Activated T-helper 1 cell treated with anti-CD3 and anti-CD28 coated beads, Interleukin-12 subunit alpha, Interleukin-12 subunit beta, Interleukin-2, Interleukin-4 antibody, amounts not matched to agents 30 ng/mL and 10 ng/mL and 1 ng/mL, durations not matched to agents 14 hours and 24 hours and 36 hours (primary cell): ENCODE measurements at regions not wholly inside any gene's neighbourhood (a gene's known extent, or its start where the extent isn't known, plus 50 kb on each side); places are given as distances from the start of the nearest gene placed in this dataset.
"Not testable (repeated sequence)": the region's sequence is repeated elsewhere in the genome, so short reads cannot be mapped to it uniquely, and the experiment has no call there.

Experiments used
- DNase-seq: peaks from one replicate; pipeline ENCODE4 v3.0.0; 2021; ENCODE audit warnings: low spot score
- H3K27ac Mint-ChIP-seq: one replicate; pipeline ENCODE4 v1.8.0; 2021; ENCODE audit warnings: mild to moderate bottlenecking, mixed read lengths
- H3K27me3 Mint-ChIP-seq: one replicate; pipeline ENCODE4 v1.8.0; 2022; ENCODE audit warnings: mild to moderate bottlenecking, moderate library complexity, mixed read lengths; ENCODE audit not compliant: insufficient read depth
- H3K36me3 Mint-ChIP-seq: one replicate; pipeline ENCODE4 v1.8.0; 2021; ENCODE audit warnings: low read depth, mixed read lengths
- H3K4me1 Mint-ChIP-seq: one replicate; pipeline ENCODE4 v1.8.0; 2021; ENCODE audit warnings: low read depth, mixed read lengths
- H3K4me3 Mint-ChIP-seq: one replicate; pipeline ENCODE4 v1.8.0; 2021; ENCODE audit warnings: mild to moderate bottlenecking, moderate library complexity, mixed read lengths
- H3K9me3 Mint-ChIP-seq: one replicate; pipeline ENCODE4 v1.8.0; 2021; ENCODE audit warnings: mixed read lengths
- intact Hi-C: fragments of 100-400 bp; cut with micrococcal nuclease; formaldehyde crosslinking; loops from one replicate; pipeline ENCODE4 v1.15.1; 2024

DNA sequence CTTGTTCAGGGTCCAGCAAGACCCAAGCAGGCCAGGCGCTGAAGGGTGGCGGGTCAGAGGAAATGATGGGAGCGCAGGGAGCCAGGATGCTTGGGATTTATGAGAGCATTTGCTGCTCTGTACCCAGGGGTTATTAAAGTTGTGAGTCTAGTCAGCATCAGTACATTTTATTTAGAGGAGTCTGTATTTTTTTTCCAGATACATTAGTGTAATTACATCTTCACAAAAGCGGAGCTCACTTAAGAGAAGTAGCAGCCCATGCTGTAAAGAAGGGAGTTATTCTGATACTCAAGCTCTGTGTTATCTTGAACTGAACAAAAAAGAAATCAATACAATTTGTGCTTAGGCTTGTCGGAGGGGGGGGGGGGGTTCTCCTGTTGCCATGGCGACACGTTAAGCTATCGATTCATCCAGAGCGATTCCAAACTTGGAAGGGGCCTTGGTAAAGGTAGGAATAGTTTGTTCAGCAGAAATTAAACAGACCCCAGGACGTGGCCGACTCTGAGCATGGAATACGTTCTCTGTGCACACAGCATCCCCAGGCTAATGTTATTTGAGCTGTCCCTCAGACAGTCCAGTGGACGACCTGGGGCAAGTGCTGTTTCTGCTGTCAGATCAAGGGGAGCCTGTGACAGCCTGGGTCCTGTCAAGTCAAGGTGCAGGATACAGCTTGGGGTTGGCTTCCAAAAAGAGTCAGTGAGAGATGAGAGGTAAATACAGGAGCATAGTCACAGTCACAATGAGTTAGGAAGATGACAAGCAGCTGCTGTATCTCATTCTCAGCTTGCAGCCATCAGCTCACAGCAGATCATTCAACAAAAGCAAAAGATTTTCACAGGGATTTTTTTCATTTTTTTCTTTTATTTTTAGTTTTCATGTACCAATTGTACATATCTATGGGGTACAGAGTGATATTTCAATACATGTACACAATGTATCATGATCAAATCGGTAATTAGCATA is 387.6 kb downstream of the DCDC2C start:
- H3K27me3 Mint-ChIP-seq, result no peaks in the 10 kb centered on the region
- no peak for DNase-seq
- H3K9me3 Mint-ChIP-seq, result peaks cover 9% of the 10 kb centered on the region
- intact Hi-C loops, result no loop called here
- H3K4me3 Mint-ChIP-seq, result no peak overlapping the region
- no peaks in the 10 kb centered on the region for H3K4me1 Mint-ChIP-seq
- H3K27ac Mint-ChIP-seq, result no peak overlapping the region
- H3K36me3 Mint-ChIP-seq, result no peaks in the 10 kb centered on the region

DNA sequence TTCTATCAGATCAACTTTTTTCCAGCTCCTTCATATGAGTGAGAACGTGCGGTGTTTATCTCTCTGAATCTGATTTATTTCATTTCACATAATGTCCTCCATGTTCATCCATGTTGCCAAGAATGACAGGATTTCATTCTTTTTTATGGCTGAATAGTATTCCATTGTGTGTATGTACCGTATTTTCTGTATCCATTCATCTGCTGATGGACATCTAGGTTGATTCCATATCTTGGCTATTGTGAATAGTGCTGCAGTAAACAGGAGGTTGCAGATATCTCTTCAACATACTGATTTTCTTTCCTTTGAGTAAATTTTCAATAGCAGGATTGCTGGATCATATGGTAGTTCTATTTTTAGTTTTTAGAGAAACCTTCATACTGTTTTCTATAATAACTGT is 388.5 kb downstream of the DCDC2C start:
- intact Hi-C loops, result no loop called here
- no peaks in the 10 kb centered on the region for H3K27me3 Mint-ChIP-seq

GRCh38 chr2:4094743-4095142 is 391.4 kb downstream of the DCDC2C start:
- H3K4me3 Mint-ChIP-seq, result no peak overlapping the region
- no peak for DNase-seq
- intact Hi-C loops, result no loop called here
- no peaks in the 10 kb centered on the region for H3K4me1 Mint-ChIP-seq
- no peaks in the 10 kb centered on the region for H3K36me3 Mint-ChIP-seq
- no peaks in the 10 kb centered on the region for H3K27me3 Mint-ChIP-seq
- no peak overlapping the region for H3K27ac Mint-ChIP-seq
- no peaks in the 10 kb centered on the region for H3K9me3 Mint-ChIP-seq

More for the DNA sequence above, 388.5 kb downstream of the DCDC2C start:
- Mint-ChIP-seq H3K27ac (no peak overlapping the region), H3K9me3 (peaks cover 9% of the 10 kb centered on the region), H3K4me3 (no peak overlapping the region), H3K36me3 (no peaks in the 10 kb centered on the region), H3K4me1 (no peaks in the 10 kb centered on the region)
- DNase-seq, result no peak

DNA sequence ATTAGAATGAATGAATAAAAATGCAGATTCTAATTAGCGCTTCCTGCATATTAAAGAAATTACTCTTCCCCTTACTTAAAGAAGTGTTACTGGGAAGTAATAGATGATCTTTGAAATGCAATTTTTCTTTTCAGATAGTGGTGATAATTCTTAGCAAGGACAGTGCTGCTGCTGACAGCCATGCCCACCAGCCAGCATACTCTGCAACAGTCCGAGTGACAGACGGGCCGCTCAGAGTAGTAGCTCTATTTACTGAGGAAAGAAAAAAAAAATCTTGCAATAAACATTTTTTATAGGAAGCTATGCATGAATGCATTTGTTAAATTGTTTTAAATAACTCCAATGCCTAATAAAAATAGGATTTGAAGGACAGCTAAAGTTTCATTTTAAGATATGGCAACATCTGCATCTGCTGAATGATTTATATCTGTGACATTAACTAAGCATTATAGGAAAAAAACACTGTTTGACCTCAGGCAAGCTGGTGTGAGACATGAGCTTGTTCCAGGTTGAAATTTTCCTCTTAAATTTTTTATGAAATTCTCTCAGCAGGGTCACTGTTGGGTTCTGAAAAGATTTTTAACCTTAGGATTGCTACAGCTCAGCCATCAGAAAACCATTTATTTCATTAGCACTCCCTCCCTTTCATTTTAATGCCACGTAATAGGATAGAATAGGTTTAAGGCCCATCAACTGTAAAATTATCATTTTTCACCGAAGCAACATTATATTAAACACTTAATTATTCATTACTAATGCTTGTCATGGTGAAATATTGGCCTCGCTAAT is 393.8 kb downstream of the DCDC2C start:
- Mint-ChIP-seq H3K4me3 (no peak overlapping the region), H3K4me1 (no peaks in the 10 kb centered on the region), H3K36me3 (no peaks in the 10 kb centered on the region), H3K9me3 (no peaks in the 10 kb centered on the region), H3K27me3 (no peaks in the 10 kb centered on the region), H3K27ac (no peak overlapping the region)
- intact Hi-C loops, result no loop called here
- no peak for DNase-seq

GRCh38 chr2:4098137-4098536 is 394.8 kb downstream of the DCDC2C start:
- Mint-ChIP-seq H3K4me1 (no peaks in the 10 kb centered on the region), H3K36me3 (no peaks in the 10 kb centered on the region), H3K9me3 (no peaks in the 10 kb centered on the region), H3K27ac (no peak overlapping the region), H3K27me3 (no peaks in the 10 kb centered on the region), H3K4me3 (no peak overlapping the region)
- no peak for DNase-seq
- intact Hi-C loops, result no loop called here

DNA sequence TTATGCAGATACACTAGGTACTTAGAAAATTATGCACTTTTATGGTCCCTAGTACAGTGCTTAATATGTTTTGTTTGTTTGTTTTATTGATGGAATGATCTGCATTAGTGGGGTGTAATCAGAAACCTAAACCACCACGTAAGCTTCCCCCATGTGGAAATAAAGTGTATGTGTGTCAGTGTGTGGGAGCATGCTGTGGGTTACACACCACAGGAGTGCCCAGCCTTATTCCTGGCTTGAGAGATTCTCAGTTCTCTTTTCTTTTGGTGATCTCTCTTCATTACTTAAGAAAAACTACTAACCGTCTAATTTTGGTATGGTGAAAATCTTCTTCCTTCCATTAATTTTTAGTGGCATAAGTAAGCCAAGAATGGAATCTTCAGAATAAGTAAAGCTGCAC is 398.6 kb downstream of the DCDC2C start:
- intact Hi-C loops, result no loop called here
- Mint-ChIP-seq H3K9me3 (no peaks in the 10 kb centered on the region), H3K27me3 (no peaks in the 10 kb centered on the region), H3K4me1 (no peaks in the 10 kb centered on the region), H3K36me3 (no peaks in the 10 kb centered on the region), H3K27ac (no peak overlapping the region), H3K4me3 (no peak overlapping the region)
- no peak for DNase-seq

GRCh38 chr2:4107179-4107578 is 403.8 kb downstream of the DCDC2C start:
- H3K36me3 Mint-ChIP-seq, result no peaks in the 10 kb centered on the region
- no peaks in the 10 kb centered on the region for H3K27me3 Mint-ChIP-seq
- no peak for DNase-seq
- no peak overlapping the region for H3K4me3 Mint-ChIP-seq
- intact Hi-C loops, result no loop called here
- H3K27ac Mint-ChIP-seq, result no peak overlapping the region
- no peaks in the 10 kb centered on the region for H3K9me3 Mint-ChIP-seq
- no peaks in the 10 kb centered on the region for H3K4me1 Mint-ChIP-seq

DNA sequence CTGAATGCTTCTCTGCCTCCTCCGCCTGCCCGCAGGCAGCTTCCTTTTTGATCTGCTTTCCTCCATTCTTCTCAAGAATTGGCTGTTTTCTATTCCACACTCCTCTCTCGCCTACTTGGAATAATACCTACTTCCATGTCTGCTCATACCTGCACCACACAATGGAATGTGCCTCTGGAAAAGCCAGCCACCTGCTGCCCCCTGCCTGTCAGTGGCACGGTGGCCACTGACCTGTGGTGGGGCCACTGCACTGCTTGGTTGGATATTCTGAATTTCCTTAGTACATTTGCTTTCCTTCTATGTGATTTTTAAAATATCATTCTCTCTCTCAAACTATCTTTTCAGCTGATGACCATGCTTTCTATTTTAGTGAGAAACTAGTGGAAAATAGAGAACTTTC is 406.9 kb downstream of the DCDC2C start:
- no peaks in the 10 kb centered on the region for H3K36me3 Mint-ChIP-seq

DNA sequence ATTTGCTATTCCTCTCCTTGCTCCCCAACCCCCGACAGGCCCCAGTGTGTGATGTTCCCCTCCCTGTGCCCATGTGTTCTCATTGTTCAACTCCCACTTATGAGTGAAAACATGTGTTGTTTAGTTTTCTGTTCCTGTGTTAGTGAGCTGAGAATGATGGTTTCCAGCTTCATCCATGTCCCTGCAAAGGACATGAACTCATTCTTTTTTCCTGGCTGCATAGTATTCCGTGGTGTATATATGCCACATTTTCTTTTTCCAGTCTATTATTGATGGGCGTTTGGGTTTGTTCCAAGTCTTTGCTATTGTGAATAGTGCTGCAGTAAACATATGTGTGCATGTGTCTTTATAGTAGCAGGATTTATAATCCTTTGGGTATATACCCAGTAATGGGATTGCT is 412.1 kb downstream of the DCDC2C start:
- H3K4me1 Mint-ChIP-seq, H3K27ac Mint-ChIP-seq, H3K27me3 Mint-ChIP-seq, H3K36me3 Mint-ChIP-seq, DNase-seq, H3K4me3 Mint-ChIP-seq, intact Hi-C loops: not testable (repeated sequence)
- peaks cover 36% of the 10 kb centered on the region for H3K9me3 Mint-ChIP-seq

More for the DNA sequence above, 406.9 kb downstream of the DCDC2C start:
- DNase-seq, result no peak
- H3K27ac Mint-ChIP-seq, result no peak overlapping the region
- no peaks in the 10 kb centered on the region for H3K4me1 Mint-ChIP-seq
- intact Hi-C loops, result no loop called here
- peaks cover 6% of the 10 kb centered on the region for H3K9me3 Mint-ChIP-seq
- H3K27me3 Mint-ChIP-seq, result no peaks in the 10 kb centered on the region
- H3K4me3 Mint-ChIP-seq, result no peak overlapping the region

DNA sequence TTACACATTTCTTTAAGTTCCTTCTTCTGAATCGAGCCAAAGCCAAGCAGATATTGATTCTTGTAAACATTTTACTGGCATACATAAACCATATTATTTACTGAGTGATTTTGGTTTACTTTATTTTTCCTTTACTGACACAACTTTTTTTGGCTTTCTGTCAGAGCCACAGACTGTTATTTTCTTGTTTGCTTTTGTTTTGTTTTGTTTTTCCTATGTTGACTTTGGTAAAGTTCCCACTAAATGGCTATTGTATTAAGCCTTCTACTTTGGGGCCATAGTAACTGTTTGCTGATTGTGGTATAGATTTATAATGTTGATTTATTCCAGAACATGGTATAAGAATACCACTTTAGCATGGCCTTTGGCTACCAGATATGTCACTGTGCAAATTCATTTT is 419.4 kb downstream of the DCDC2C start:
- no peaks in the 10 kb centered on the region for H3K4me1 Mint-ChIP-seq
- DNase-seq, result no peak
- intact Hi-C loops, result no loop called here
- no peaks in the 10 kb centered on the region for H3K36me3 Mint-ChIP-seq
- H3K27me3 Mint-ChIP-seq, result peaks cover 1% of the 10 kb centered on the region
- peaks cover 12% of the 10 kb centered on the region for H3K9me3 Mint-ChIP-seq
- no peak overlapping the region for H3K4me3 Mint-ChIP-seq
- H3K27ac Mint-ChIP-seq, result no peak overlapping the region

- DNase-seq, result no peak
- Mint-ChIP-seq H3K36me3 (no peaks in the 10 kb centered on the region), H3K9me3 (peaks cover 18% of the 10 kb centered on the region), H3K27me3 (no peaks in the 10 kb centered on the region), H3K27ac (no peak overlapping the region), H3K4me1 (no peaks in the 10 kb centered on the region), H3K4me3 (no peak overlapping the region)
- intact Hi-C loops, result no loop called here
Observed at GRCh38 chr2:4130651-4131050, 427.3 kb downstream of the DCDC2C start.

DNA sequence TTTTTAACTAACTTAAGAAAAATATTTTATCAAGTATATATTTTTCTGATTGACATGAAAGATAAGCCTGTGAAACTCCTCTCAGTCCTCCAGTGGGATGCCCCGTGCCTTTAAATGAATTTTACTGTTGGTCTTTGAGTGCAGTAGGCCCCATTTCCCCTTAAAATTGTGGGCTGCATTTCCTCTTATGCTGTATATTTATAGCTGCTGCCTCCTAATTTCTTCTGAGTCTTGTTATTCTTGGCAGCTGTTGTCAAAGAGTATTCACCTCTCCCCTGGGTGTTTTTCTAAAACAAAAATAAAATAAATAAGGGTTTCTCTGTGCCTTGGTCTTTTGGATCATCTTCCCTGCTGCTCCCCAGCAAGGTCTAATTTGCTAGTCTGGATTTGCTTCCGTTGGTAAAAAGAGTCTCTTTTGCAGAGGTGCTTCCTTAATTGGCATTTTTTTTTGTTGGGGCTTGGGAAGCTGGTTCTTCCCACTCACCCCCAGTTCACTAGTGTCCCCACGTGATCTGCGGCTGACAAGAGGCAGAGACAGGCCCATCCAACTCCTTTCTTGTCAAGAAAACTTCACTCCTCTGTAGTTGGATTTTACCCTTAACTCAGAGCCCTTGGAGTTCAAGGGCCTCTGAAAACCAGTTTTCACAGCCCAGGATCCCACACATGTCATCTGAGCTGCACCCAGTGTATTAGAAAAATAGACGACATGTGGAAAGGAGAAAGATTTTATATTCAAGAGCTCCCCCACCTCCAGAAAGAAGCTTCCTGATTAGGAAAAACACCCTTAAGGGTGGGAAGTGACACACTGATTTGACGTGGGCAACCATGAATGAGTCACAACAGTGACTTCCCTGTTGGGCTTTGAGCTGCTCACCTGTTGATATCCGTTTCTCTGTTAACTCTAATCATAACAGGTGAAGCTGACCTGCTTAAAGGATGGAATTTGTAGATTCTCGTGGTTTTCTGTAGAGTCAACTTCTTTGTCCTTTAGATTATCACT is 431.5 kb downstream of the DCDC2C start:
- no peak for DNase-seq
- intact Hi-C loops, result no loop called here
- Mint-ChIP-seq H3K27ac (no peak overlapping the region), H3K4me1 (no peaks in the 10 kb centered on the region), H3K4me3 (no peak overlapping the region), H3K9me3 (peaks cover 28% of the 10 kb centered on the region), H3K36me3 (no peaks in the 10 kb centered on the region), H3K27me3 (no peaks in the 10 kb centered on the region)
